HG03439 (cell line): ENCODE measurements at regions not wholly inside any gene's neighbourhood (a gene's known extent, or its start where the extent isn't known, plus 50 kb on each side); places are given as distances from the start of the nearest gene placed in this dataset.

ENCODE experiments used
- ATAC-seq: cut with Tn5 transposase; IDR thresholded peaks from one replicate; pipeline ENCODE4 v1.9.1; 2021; ENCODE audit warnings: mild to moderate bottlenecking, moderate library complexity; ENCODE audit not compliant: unreplicated experiment

- ATAC-seq, result no peak
Observed at GRCh38 chr5:117860550-117860949, 1127.8 kb downstream of the DTWD2 start.

- ATAC-seq, result no peak
Observed at GRCh38 chr5:117859176-117859575, 1129.2 kb downstream of the DTWD2 start.

- ATAC-seq, result no peak
Observed at GRCh38 chr5:117856713-117857112, 1131.6 kb downstream of the DTWD2 start.

GRCh38 chr5:117837786-117838185 lies 1150.6 kb downstream of the DTWD2 start:
- no peak for ATAC-seq

- ATAC-seq, result no peak
Observed at GRCh38 chr5:117833691-117834090, 1154.7 kb downstream of the DTWD2 start.

GRCh38 chr5:117829646-117830045 lies 1158.7 kb downstream of the DTWD2 start:
- ATAC-seq, result no peak

- ATAC-seq, result no peak
Observed at GRCh38 chr5:117813850-117814249, 1174.5 kb downstream of the DTWD2 start.

GRCh38 chr5:117812861-117813260 lies 1175.5 kb downstream of the DTWD2 start:
- no peak for ATAC-seq

- ATAC-seq, result no peak
Observed at GRCh38 chr5:117809251-117809650, 1179.1 kb downstream of the DTWD2 start.

- no peak for ATAC-seq
Observed at GRCh38 chr5:117805058-117805457, 1183.3 kb downstream of the DTWD2 start.

GRCh38 chr5:117803533-117803932 lies 1184.8 kb downstream of the DTWD2 start:
- no peak for ATAC-seq

GRCh38 chr5:117801583-117801982 lies 1186.8 kb downstream of the DTWD2 start:
- no peak for ATAC-seq

- no peak for ATAC-seq
Observed at GRCh38 chr5:117800261-117800660, 1188.1 kb downstream of the DTWD2 start.

GRCh38 chr5:117794847-117795246 lies 1193.5 kb downstream of the DTWD2 start:
- ATAC-seq, result no peak

- ATAC-seq, result no peak
Observed at GRCh38 chr5:117793963-117794362, 1194.4 kb downstream of the DTWD2 start.

GRCh38 chr5:117792476-117792875 lies 1195.9 kb downstream of the DTWD2 start:
- ATAC-seq, result no peak

- ATAC-seq, result no peak
Observed at GRCh38 chr5:117788596-117788995, 1199.8 kb downstream of the DTWD2 start.

- ATAC-seq, result no peak
Observed at GRCh38 chr5:117779171-117779570, 1204.5 kb upstream of the SEMA6A start.

- ATAC-seq, result no peak
Observed at GRCh38 chr5:117776977-117777376, 1202.4 kb upstream of the SEMA6A start.

- ATAC-seq, result no peak
Observed at GRCh38 chr5:117769877-117770276, 1195.3 kb upstream of the SEMA6A start.

- ATAC-seq, result no peak
Observed at GRCh38 chr5:117763271-117763670, 1188.6 kb upstream of the SEMA6A start.

GRCh38 chr5:117761186-117761585 lies 1186.6 kb upstream of the SEMA6A start:
- ATAC-seq, result no peak

GRCh38 chr5:117759849-117760499 lies 1185.4 kb upstream of the SEMA6A start:
- no peak for ATAC-seq
